ENCODE measurements at regions not wholly inside any gene's neighbourhood (a gene's known extent, or its start where the extent isn't known, plus 50 kb on each side); places are given as distances from the start of the nearest gene placed in this dataset.

GRCh38 chr5:63687854-63688516 is 274.3 kb downstream of the HTR1A start:
- CTCF ChIA-PET: no interaction called here
- no peaks in the 10 kb centered on the region; the same call in 1 of the 2 replicates for H3K27me3 Mint-ChIP-seq (ENCODE audit: low read depth)

GRCh38 chr5:63686938-63687337 is 275.3 kb downstream of the HTR1A start:
- ATAC-seq: no peak
- H3K36me3 Mint-ChIP-seq: no peaks in the 10 kb centered on the region

More at GRCh38 chr5:63687854-63688516, 274.3 kb downstream of the HTR1A start:
- no peak overlapping the region for H3K4me3 Mint-ChIP-seq
- POLR2A ChIA-PET: no interaction called here
- ATAC-seq (peak; percentile 59), DNase-seq (ENCODE audit: low spot score) (no peak)
- no peak overlapping the region for H3K27ac Mint-ChIP-seq
- H3K4me1 Mint-ChIP-seq: peaks cover 33% of the 10 kb centered on the region
- H3K9me3 Mint-ChIP-seq: no peaks in the 10 kb centered on the region
- TF ChIP-seq ERG (CRISPR knock-in tag; IDR thresholded peaks at IDR 0.05) (no peak), STAT6 (CRISPR knock-in tag; conservative IDR thresholded peaks at IDR 0.05; ENCODE audit: low read depth) (no peak), E2F1 (CRISPR knock-in tag; IDR thresholded peaks at IDR 0.05) (no peak), ZMAT4 (CRISPR knock-in tag; IDR thresholded peaks at IDR 0.05) (no peak), ZBTB43 (CRISPR knock-in tag; IDR thresholded peaks at IDR 0.05) (no peak)
- no peaks in the 10 kb centered on the region for H3K36me3 Mint-ChIP-seq

GRCh38 chr5:63686181-63686580 is 276.1 kb downstream of the HTR1A start:
- Mint-ChIP-seq H3K4me1 (peaks cover 33% of the 10 kb centered on the region), H3K36me3 (no peaks in the 10 kb centered on the region), H3K27ac (no peak overlapping the region), H3K4me3 (no peak overlapping the region), H3K27me3 (ENCODE audit: low read depth) (no peaks in the 10 kb centered on the region; the same call in 1 of the 2 replicates), H3K9me3 (no peaks in the 10 kb centered on the region)
- CTCF ChIA-PET: no interaction called here
- no peak for ATAC-seq
- POLR2A ChIA-PET: no interaction called here
- DNase-seq (ENCODE audit: low spot score): no peak
- TF ChIP-seq ATF2 (CRISPR knock-in tag; IDR thresholded peaks at IDR 0.05; ENCODE audit: borderline replicate concordance, low read depth): no peak
- no peak for TF ChIP-seq ATF1 (CRISPR knock-in tag; IDR thresholded peaks at IDR 0.05)
- TF ChIP-seq ARID4B (CRISPR knock-in tag; IDR thresholded peaks at IDR 0.05; ENCODE audit: borderline replicate concordance): no peak

More at GRCh38 chr5:63686938-63687337, 275.3 kb downstream of the HTR1A start:
- ChIA-PET CTCF (no interaction called here), POLR2A (no interaction called here)
- H3K4me3 Mint-ChIP-seq: no peak overlapping the region
- DNase-seq (ENCODE audit: low spot score): no peak
- TF ChIP-seq ZNF512 (CRISPR knock-in tag; IDR thresholded peaks at IDR 0.05; ENCODE audit: borderline replicate concordance): no peak
- no peak for TF ChIP-seq ZNF232 (CRISPR knock-in tag; IDR thresholded peaks at IDR 0.05)
- TF ChIP-seq NR3C1 (CRISPR knock-in tag; conservative IDR thresholded peaks at IDR 0.05; ENCODE audit: low read depth): no peak
- no peak for TF ChIP-seq MLX (CRISPR knock-in tag; IDR thresholded peaks at IDR 0.05)
- H3K27ac Mint-ChIP-seq: no peak overlapping the region
- peaks cover 33% of the 10 kb centered on the region for H3K4me1 Mint-ChIP-seq
- H3K27me3 Mint-ChIP-seq (ENCODE audit: low read depth): no peaks in the 10 kb centered on the region; the same call in 1 of the 2 replicates
- H3K9me3 Mint-ChIP-seq: no peaks in the 10 kb centered on the region
